COLO668 (cell line): ENCODE measurements at regions not wholly inside any gene's neighbourhood (a gene's known extent, or its start where the extent isn't known, plus 50 kb on each side); places are given as distances from the start of the nearest gene placed in this dataset.

Experiments
- DNase-seq: peaks from one replicate; lab custom pipeline; 2025; ENCODE audit not compliant: unreplicated experiment; lab: John Stamatoyannopoulos, UW

- DNase-seq = no peak
Measured at GRCh38 chr22:48743601-48744282, 1083.9 kb downstream of the BRD1 start.

- no peak for DNase-seq
Measured at GRCh38 chr22:48742556-48743343, 1084.9 kb downstream of the BRD1 start.

GRCh38 chr22:48742191-48742555 lies 1085.5 kb downstream of the BRD1 start:
- DNase-seq = no peak

DNA sequence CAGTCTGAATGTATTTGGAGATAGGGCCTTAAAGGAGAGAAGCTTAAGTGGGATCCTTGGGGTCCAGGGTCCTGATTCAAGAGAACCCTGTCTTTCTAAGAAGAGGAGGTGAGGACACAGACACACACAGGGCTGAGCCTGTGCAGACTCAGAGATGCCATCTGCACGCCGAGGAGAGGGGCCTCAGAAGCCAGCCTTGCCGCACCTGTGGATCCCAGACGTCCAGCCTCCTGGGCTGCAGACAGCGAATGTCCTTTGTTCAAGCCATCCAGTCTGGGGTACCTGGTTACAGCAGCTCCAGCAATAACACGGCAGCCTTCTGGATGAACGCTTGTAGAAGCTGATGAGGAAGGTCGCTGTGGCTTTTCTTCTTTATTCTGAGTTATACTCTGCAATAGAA lies 1086.1 kb downstream of the BRD1 start:
- DNase-seq = no peak

DNA sequence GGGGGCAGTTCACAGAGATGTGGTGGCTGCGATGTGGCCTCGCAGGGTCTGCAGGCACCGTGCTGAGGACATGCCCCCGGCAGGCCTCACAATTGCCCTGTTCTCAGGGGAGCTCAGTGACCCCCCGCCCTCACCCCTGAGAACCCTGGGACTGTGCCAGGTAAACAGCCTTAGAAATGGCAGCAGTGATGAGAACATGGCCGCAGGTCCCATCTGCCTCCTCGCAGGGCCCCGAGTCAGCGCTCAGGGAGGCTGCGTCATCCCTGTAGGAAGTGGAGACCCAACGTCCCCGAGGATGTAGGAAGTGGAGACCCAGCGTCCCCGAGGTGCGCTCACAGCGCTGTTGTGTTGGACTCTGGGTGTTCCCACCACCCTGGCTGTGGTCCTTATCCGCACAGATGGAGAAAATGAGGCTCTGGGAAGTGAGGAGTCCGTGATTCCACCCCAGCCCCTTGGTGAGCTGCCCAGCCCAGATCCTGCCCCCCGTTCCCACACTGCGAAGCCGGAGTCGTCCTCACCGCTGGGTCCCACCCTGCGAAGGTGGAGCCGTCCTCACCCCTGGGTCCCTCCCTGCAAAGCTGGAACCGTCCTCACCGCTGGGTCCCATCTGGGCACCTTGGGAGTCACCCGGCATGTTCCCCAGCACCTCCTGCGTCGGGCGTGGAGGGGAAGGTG lies 1086.8 kb downstream of the BRD1 start:
- DNase-seq = no peak

DNA sequence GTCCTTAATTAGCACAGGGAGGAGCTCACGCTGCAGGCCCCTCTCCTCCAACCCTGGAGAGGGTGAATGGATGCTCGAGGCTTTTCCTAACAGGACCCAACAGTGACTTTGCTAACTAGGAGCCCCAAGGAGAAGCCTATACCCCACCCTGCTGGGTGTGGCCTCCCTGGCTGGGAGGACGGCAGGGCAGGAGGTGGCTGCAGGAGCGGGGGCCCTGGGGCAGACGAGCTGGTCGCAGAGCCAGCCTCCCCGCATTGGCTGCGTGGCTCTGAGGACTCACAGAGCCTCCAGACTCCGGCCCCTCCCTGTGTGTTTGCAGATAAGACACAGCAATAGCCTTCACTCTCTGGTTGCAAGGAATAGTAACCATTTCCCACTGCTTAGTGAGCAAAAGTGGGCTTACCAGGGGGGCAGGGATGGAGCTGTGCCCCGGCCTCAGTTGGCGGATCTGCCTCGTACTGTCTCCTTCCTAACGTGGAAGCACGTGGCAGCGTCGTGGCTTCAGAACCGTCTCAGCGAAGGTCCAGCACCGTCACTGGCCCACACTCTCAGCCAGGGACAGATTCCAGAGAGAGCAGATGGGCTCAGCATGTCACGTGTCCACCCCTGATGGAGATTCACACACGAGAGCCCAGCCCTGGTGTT lies 1087.5 kb downstream of the BRD1 start:
- DNase-seq = no peak

DNA sequence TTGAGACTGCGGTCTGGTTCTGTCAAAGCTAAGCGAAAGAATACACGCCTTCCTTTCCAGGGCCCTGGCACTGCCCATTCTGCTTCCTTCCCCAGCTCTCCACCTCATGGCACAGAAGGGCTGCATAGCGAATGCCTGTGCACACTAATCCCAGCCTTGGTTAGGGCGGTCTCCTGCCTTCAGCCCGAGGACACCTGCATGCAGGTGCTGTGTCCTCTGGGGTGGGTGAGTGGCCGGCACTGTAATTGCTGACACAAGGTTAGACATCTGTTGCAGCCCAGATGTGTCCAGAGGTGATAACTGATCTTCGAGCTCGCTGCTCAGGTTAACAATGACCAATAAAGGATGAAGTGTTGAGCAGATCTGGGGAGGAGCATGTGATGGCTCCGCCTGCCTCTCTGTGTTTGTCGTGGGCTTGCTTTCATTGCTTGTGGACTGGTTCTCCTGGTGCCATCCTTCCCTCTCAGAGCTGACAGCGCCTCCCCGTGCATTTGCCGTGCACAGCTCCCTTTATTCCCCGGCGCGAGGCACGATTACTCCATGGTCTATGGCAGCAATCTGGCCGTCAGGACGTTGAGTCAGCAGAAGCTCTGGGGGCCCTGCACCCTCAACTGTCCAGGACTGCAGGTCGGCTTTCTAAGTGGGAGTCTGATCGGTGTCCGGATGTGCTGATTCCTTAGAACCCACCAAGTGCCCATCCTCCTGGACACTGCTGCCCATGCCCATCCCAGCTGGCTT lies 1088.2 kb downstream of the BRD1 start:
- no peak for DNase-seq

GRCh38 chr22:48738204-48738980 lies 1089.3 kb downstream of the BRD1 start:
- no peak for DNase-seq

GRCh38 chr22:48737461-48738203 lies 1090.0 kb downstream of the BRD1 start:
- DNase-seq = no peak

DNA sequence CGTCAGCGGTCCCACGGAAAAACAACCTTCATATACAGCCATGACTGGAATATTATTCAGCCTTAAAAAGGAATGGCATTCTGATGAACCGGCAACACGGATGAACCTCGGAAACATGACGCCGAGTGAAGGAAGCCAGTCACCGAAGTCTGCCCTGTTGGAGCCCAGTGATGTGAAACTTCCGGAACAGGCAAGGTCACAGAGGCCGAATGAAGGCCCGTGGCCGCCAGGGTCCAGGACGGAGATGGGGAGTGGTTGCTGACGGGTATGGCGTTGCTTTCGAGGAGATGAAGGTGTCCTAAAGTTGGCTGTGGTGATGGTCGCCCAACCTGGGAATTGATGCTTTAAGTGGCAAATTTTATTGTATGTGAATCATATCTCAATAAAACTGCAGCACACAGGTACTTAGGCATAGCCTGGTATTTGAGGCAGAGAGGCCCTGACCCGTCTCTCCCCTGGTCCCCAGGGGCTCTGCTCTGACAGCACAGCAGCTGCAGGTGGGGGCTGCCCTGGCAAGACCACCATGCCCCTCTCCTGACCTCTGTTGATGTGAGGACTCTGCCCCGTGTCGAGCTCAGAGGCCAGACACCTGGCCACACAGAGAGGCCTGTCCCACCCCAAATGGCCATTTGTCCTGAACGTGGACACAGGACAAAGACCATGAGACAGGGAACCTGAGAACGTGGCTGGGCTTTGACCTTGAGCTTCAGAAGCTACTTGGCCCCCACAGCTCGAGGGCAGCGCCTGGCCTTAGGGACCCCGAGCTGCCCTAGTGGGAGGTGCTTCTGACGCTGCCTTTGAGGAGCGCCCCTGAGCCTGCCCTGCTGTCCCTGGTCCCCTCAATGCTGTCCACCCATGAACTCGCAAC lies 1090.8 kb downstream of the BRD1 start:
- DNase-seq = no peak

- DNase-seq = no peak
Measured at GRCh38 chr22:48734961-48735360, 1092.7 kb downstream of the BRD1 start.

GRCh38 chr22:48734359-48734758 lies 1093.3 kb downstream of the BRD1 start:
- DNase-seq = no peak

DNA sequence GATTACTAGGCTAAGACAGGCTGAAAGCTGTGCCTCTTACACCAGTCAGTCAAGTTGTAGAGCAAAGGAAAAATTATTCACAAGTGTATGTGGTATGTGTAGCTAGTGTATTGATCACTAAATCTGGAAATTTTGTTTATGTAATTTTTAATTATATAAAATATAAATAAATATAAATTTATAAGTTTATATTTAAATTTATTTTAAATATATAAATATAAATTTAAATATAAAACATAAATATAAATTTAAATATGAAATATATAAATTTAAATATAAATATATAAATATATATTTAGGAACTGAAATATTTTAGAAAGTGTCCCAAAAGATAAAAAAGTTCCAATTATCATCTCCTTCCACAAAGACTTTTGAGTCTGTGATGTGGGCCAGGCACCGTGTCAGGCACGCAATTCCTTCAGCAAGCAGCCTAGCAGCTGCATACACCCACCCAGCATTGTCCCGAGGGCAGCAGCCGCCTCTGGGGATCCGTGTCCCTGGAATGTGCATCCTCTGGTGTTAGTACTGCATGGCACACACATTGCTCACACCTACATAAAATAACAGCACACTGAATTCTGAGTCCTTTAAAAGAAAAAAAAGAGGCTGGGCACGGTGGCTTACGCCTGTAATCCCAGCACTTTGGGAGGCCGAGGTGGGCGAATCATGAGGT lies 1098.0 kb downstream of the BRD1 start:
- DNase-seq = no peak

- DNase-seq = no peak
Measured at GRCh38 chr22:48727454-48728058, 1100.1 kb downstream of the BRD1 start.

- DNase-seq = no peak
Measured at GRCh38 chr22:48724899-48725298, 1102.8 kb downstream of the BRD1 start.

- no peak for DNase-seq
Measured at GRCh38 chr22:48722661-48723060, 1105.0 kb downstream of the BRD1 start.

- DNase-seq = no peak
Measured at GRCh38 chr22:48721395-48721669, 1106.3 kb downstream of the BRD1 start.
